ENCODE measurements at regions not wholly inside any gene's neighbourhood (a gene's known extent, or its start where the extent isn't known, plus 50 kb on each side); places are given as distances from the start of the nearest gene placed in this dataset.

DNA sequence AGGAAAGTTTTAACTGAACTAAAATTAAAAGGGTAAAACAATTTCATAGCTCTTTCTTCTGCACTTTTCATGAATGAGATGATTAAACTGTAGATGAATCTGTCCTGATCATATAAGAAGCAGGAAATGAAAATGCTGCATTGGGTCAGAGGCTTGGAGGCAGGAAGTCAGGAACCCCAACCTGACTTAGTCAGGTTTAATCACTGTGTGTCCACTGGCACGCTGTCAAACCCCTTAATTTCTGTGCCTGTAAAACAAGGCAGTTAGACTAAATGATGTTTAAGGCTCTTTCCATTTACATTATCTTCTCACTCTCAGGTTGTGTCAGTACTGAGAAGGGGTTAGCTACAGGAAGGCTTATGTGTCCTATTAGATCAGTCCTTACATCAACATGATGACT, 193.3 kb upstream of the TTC14 start:
- Histone ChIP-seq H3K4me2 (replicated peaks; ENCODE audit: low read depth, low read length, poor library complexity, severe bottlenecking) (no peak overlapping the region), H3K27me3 (replicated peaks in 1 of 4; ENCODE audit: control extremely low read depth in 1 of 4, control insufficient read depth in 3 of 4, insufficient read depth in 4 of 4, low read length in 3 of 4) (no peaks in the 10 kb centered on the region), H3K4me1 (ENCODE audit: control insufficient read depth in 2 of 2, insufficient read depth in 2 of 2, low read length in 2 of 2) (no peaks in the 10 kb centered on the region), H3K79me2 (ENCODE audit: control insufficient read depth, insufficient read depth, low read length) (no peaks in the 10 kb centered on the region), H3K27ac (ENCODE audit: low read length in 2 of 2) (no peak overlapping the region), H2AFZ (ENCODE audit: insufficient read depth, low read depth, low read length, poor library complexity, severe bottlenecking) (no peak overlapping the region), H3K36me3 (replicated peaks in 1 of 2; ENCODE audit: control extremely low read depth in 1 of 2, control insufficient read depth in 1 of 2, extremely low read depth in 1 of 2, insufficient read depth in 2 of 2, low read length in 1 of 2) (no peaks in the 10 kb centered on the region), H3K9ac (ENCODE audit: low read length) (no peak overlapping the region), H4K20me1 (ENCODE audit: control insufficient read depth, insufficient read depth, low read length, poor library complexity, severe bottlenecking) (no peaks in the 10 kb centered on the region), H3K4me3 (ENCODE audit: control extremely low read depth in 1 of 5, extremely low read depth in 1 of 5, insufficient read depth in 1 of 5, low read depth in 2 of 5, low read length in 4 of 5) (no peak overlapping the region), H3K9me3 (ENCODE audit: control extremely low read depth in 1 of 3, control insufficient read depth in 2 of 3, insufficient read depth in 1 of 3, low read length in 2 of 3) (no peaks in the 10 kb centered on the region)
- Mint-ChIP-seq H3K4me1 (no peaks in the 10 kb centered on the region), H3K4me3 (no peak overlapping the region), H3K9me3 (ENCODE audit: insufficient read depth) (no peaks in the 10 kb centered on the region), H3K27ac (no peak overlapping the region), H3K27me3 (no peaks in the 10 kb centered on the region)
- no CpG with 5 or more reads among the region's 1 CpG for WGBS (ENCODE audit: insufficient coverage)
- ChIA-PET CTCF (no interaction called here), POLR2A (no interaction called here)
- DNase-seq (no peak), ATAC-seq (ENCODE audit: low read depth) (no peak)
- no peak for TF ChIP-seq EZH2 (IDR thresholded peaks at IDR 0.05; ENCODE audit: borderline replicate concordance, insufficient read depth, low read depth, low read length, poor library complexity, severe bottlenecking)
- TF ChIP-seq, protein P1, sequence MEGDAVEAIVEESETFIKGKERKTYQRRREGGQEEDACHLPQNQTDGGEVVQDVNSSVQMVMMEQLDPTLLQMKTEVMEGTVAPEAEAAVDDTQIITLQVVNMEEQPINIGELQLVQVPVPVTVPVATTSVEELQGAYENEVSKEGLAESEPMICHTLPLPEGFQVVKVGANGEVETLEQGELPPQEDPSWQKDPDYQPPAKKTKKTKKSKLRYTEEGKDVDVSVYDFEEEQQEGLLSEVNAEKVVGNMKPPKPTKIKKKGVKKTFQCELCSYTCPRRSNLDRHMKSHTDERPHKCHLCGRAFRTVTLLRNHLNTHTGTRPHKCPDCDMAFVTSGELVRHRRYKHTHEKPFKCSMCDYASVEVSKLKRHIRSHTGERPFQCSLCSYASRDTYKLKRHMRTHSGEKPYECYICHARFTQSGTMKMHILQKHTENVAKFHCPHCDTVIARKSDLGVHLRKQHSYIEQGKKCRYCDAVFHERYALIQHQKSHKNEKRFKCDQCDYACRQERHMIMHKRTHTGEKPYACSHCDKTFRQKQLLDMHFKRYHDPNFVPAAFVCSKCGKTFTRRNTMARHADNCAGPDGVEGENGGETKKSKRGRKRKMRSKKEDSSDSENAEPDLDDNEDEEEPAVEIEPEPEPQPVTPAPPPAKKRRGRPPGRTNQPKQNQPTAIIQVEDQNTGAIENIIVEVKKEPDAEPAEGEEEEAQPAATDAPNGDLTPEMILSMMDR (IDR thresholded peaks at IDR 0.05), result no peak
- intact Hi-C loops (cut with micrococcal nuclease), result no loop called here

DNA sequence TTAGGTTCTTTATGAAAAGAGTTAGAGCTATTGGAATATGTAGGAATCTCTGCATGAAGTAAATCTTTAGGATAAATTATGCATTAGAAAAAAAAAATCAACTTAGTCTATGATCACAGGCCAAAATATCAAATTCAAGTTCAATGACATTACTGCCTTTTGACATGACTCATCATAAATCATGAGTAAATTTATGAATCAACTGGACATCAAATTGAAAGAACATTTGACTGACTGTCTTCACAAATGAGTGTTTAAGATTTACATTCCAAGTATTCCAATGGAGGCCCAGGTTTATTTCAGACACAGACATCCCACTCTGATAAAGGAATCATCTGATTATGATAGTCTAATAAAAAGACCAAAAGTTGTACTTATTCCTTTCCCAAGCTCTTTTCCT, 192.8 kb upstream of the TTC14 start:
- Mint-ChIP-seq H3K27me3 (no peaks in the 10 kb centered on the region), H3K9me3 (ENCODE audit: insufficient read depth) (no peaks in the 10 kb centered on the region), H3K4me3 (no peak overlapping the region), H3K27ac (no peak overlapping the region), H3K4me1 (no peaks in the 10 kb centered on the region)
- no peak for TF ChIP-seq EZH2 (IDR thresholded peaks at IDR 0.05; ENCODE audit: borderline replicate concordance, insufficient read depth, low read depth, low read length, poor library complexity, severe bottlenecking)
- TF ChIP-seq, protein P1 (IDR thresholded peaks at IDR 0.05), result no peak
- ChIA-PET POLR2A (no interaction called here), CTCF (no interaction called here)
- intact Hi-C loops (cut with micrococcal nuclease), result no loop called here
- Histone ChIP-seq H3K4me2 (replicated peaks; ENCODE audit: low read depth, low read length, poor library complexity, severe bottlenecking) (no peak overlapping the region), H3K36me3 (replicated peaks in 1 of 2; ENCODE audit: control extremely low read depth in 1 of 2, control insufficient read depth in 1 of 2, extremely low read depth in 1 of 2, insufficient read depth in 2 of 2, low read length in 1 of 2) (no peaks in the 10 kb centered on the region), H2AFZ (ENCODE audit: insufficient read depth, low read depth, low read length, poor library complexity, severe bottlenecking) (no peak overlapping the region), H3K4me3 (ENCODE audit: control extremely low read depth in 1 of 5, extremely low read depth in 1 of 5, insufficient read depth in 1 of 5, low read depth in 2 of 5, low read length in 4 of 5) (no peak overlapping the region), H3K27me3 (replicated peaks in 1 of 4; ENCODE audit: control extremely low read depth in 1 of 4, control insufficient read depth in 3 of 4, insufficient read depth in 4 of 4, low read length in 3 of 4) (no peaks in the 10 kb centered on the region), H3K27ac (ENCODE audit: low read length in 2 of 2) (no peak overlapping the region), H4K20me1 (ENCODE audit: control insufficient read depth, insufficient read depth, low read length, poor library complexity, severe bottlenecking) (no peaks in the 10 kb centered on the region), H3K9me3 (ENCODE audit: control extremely low read depth in 1 of 3, control insufficient read depth in 2 of 3, insufficient read depth in 1 of 3, low read length in 2 of 3) (no peaks in the 10 kb centered on the region), H3K9ac (ENCODE audit: low read length) (no peak overlapping the region), H3K4me1 (ENCODE audit: control insufficient read depth in 2 of 2, insufficient read depth in 2 of 2, low read length in 2 of 2) (no peaks in the 10 kb centered on the region), H3K79me2 (ENCODE audit: control insufficient read depth, insufficient read depth, low read length) (no peaks in the 10 kb centered on the region)
- ATAC-seq (ENCODE audit: low read depth), result no peak
- no peak for DNase-seq
